WTC11 (cell line): ENCODE measurements at regions not wholly inside any gene's neighbourhood (a gene's known extent, or its start where the extent isn't known, plus 50 kb on each side); places are given as distances from the start of the nearest gene placed in this dataset.
"Not testable (repeated sequence)": the region's sequence is repeated elsewhere in the genome, so short reads cannot be mapped to it uniquely, and the experiment has no call there.

Source experiments
- CREB1 ChIP-seq: sonication (generic); formaldehyde crosslinking; IDR thresholded peaks from 2 replicates; pipeline ENCODE4 v1.8.0; 2023; ENCODE audit warnings: mild to moderate bottlenecking, missing genetic modification reagents
- FOXP1 ChIP-seq: sonication (generic); formaldehyde crosslinking; IDR thresholded peaks from 2 replicates; pipeline ENCODE4 v1.8.0; 2022; ENCODE audit warnings: missing genetic modification reagents, mild to moderate bottlenecking, moderate library complexity, borderline replicate concordance
- HMGA2 ChIP-seq: fragments of 250-450 bp; sonication (Bioruptor Pico); IDR thresholded peaks from 2 replicates; pipeline ENCODE4 v1.4.0; 2021; ENCODE audit warnings: mild to moderate bottlenecking, moderate library complexity
- NFATC4 ChIP-seq: fragments of 250-450 bp; sonication (Bioruptor Pico); IDR thresholded peaks from 2 replicates; pipeline ENCODE4 v1.9.0; 2021; ENCODE audit warnings: mild to moderate bottlenecking
- NFE2L1 ChIP-seq: sonication (generic); formaldehyde crosslinking; IDR thresholded peaks from 2 replicates; pipeline ENCODE4 v1.8.1; 2023; ENCODE audit warnings: missing genetic modification reagents
- SP1 ChIP-seq: sonication (generic); formaldehyde crosslinking; conservative IDR thresholded peaks from 2 replicates; pipeline ENCODE4 v1.8.1; 2022; ENCODE audit warnings: missing genetic modification reagents
- ZBTB21 ChIP-seq: sonication (generic); formaldehyde crosslinking; IDR thresholded peaks from 2 replicates; pipeline ENCODE4 v1.8.1; 2023; ENCODE audit warnings: mild to moderate bottlenecking, missing genetic modification reagents, borderline replicate concordance
- TF ChIP-seq, protein P1 (sequence below): sonication (generic); formaldehyde crosslinking; IDR thresholded peaks from 2 replicates; pipeline ENCODE4 v1.8.0; 2022; ENCODE audit warnings: mild to moderate bottlenecking, missing genetic modification reagents
- TF ChIP-seq, protein P2 (sequence below): fragments of 200-600 bp; IDR thresholded peaks from 2 replicates; pipeline ENCODE4 v1.8.0; 2022; ENCODE audit warnings: antibody characterized with exemption
- TF ChIP-seq, protein P3 (sequence below): sonication (generic); formaldehyde crosslinking; IDR thresholded peaks from 2 replicates; pipeline ENCODE4 v1.8.1; 2022; ENCODE audit warnings: mild to moderate bottlenecking, missing genetic modification reagents, moderate library complexity, borderline replicate concordance
- TF ChIP-seq, protein P4 (sequence below): sonication (generic); formaldehyde crosslinking; IDR thresholded peaks from 2 replicates; pipeline ENCODE4 v1.8.0; 2022; ENCODE audit warnings: mild to moderate bottlenecking, missing genetic modification reagents
- TF ChIP-seq, protein P5 (sequence below): sonication (generic); formaldehyde crosslinking; conservative IDR thresholded peaks from 2 replicates; pipeline ENCODE4 v1.8.1; 2023; ENCODE audit warnings: mild to moderate bottlenecking, low read depth, missing genetic modification reagents, moderate library complexity
- TF ChIP-seq, protein P6 (sequence below): sonication (generic); formaldehyde crosslinking; IDR thresholded peaks from 2 replicates; pipeline ENCODE4 v1.8.1; 2022; ENCODE audit warnings: low read depth, missing genetic modification reagents, borderline replicate concordance

DNA sequence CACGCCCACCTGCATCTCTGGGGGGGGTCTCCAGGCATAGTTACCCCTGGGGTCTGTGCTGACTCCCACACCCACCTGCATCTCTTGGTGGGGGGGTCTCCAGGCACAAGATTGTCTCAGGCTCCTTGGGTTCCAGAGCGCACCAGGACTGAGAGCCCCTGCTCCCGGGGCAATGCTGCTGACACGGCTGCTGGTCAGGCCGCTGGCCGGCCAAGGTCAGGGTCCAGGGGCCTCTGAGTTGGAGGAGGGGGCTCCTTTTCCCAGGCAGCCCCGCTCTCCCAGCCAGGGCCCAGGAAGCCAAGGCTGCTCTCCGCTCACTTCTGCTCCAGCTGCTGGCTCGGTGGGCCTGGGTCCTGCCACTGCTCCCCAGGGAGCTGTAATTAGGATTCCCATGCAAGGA, 77.3 kb upstream of the SFSWAP start:
- TF ChIP-seq, protein P1, sequence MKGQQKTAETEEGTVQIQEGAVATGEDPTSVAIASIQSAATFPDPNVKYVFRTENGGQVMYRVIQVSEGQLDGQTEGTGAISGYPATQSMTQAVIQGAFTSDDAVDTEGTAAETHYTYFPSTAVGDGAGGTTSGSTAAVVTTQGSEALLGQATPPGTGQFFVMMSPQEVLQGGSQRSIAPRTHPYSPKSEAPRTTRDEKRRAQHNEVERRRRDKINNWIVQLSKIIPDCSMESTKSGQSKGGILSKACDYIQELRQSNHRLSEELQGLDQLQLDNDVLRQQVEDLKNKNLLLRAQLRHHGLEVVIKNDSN, result not testable (repeated sequence)
- TF ChIP-seq, protein P2, sequence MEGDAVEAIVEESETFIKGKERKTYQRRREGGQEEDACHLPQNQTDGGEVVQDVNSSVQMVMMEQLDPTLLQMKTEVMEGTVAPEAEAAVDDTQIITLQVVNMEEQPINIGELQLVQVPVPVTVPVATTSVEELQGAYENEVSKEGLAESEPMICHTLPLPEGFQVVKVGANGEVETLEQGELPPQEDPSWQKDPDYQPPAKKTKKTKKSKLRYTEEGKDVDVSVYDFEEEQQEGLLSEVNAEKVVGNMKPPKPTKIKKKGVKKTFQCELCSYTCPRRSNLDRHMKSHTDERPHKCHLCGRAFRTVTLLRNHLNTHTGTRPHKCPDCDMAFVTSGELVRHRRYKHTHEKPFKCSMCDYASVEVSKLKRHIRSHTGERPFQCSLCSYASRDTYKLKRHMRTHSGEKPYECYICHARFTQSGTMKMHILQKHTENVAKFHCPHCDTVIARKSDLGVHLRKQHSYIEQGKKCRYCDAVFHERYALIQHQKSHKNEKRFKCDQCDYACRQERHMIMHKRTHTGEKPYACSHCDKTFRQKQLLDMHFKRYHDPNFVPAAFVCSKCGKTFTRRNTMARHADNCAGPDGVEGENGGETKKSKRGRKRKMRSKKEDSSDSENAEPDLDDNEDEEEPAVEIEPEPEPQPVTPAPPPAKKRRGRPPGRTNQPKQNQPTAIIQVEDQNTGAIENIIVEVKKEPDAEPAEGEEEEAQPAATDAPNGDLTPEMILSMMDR, result not testable (repeated sequence)
- TF ChIP-seq, protein P3, sequence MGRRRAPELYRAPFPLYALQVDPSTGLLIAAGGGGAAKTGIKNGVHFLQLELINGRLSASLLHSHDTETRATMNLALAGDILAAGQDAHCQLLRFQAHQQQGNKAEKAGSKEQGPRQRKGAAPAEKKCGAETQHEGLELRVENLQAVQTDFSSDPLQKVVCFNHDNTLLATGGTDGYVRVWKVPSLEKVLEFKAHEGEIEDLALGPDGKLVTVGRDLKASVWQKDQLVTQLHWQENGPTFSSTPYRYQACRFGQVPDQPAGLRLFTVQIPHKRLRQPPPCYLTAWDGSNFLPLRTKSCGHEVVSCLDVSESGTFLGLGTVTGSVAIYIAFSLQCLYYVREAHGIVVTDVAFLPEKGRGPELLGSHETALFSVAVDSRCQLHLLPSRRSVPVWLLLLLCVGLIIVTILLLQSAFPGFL (CRISPR knock-in tag), result not testable (repeated sequence)
- TF ChIP-seq, protein P4, sequence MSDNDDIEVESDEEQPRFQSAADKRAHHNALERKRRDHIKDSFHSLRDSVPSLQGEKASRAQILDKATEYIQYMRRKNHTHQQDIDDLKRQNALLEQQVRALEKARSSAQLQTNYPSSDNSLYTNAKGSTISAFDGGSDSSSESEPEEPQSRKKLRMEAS, result not testable (repeated sequence)
- not testable (repeated sequence) for TF ChIP-seq ZBTB21 (CRISPR knock-in tag); FOXP1 (CRISPR knock-in tag); NFE2L1 (CRISPR knock-in tag); NFATC4 (CRISPR knock-in tag); SP1; CREB1 (CRISPR knock-in tag); HMGA2 (CRISPR knock-in tag)
- TF ChIP-seq, protein P5, sequence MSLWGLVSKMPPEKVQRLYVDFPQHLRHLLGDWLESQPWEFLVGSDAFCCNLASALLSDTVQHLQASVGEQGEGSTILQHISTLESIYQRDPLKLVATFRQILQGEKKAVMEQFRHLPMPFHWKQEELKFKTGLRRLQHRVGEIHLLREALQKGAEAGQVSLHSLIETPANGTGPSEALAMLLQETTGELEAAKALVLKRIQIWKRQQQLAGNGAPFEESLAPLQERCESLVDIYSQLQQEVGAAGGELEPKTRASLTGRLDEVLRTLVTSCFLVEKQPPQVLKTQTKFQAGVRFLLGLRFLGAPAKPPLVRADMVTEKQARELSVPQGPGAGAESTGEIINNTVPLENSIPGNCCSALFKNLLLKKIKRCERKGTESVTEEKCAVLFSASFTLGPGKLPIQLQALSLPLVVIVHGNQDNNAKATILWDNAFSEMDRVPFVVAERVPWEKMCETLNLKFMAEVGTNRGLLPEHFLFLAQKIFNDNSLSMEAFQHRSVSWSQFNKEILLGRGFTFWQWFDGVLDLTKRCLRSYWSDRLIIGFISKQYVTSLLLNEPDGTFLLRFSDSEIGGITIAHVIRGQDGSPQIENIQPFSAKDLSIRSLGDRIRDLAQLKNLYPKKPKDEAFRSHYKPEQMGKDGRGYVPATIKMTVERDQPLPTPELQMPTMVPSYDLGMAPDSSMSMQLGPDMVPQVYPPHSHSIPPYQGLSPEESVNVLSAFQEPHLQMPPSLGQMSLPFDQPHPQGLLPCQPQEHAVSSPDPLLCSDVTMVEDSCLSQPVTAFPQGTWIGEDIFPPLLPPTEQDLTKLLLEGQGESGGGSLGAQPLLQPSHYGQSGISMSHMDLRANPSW (CRISPR knock-in tag), result not testable (repeated sequence)
- TF ChIP-seq, protein P6, sequence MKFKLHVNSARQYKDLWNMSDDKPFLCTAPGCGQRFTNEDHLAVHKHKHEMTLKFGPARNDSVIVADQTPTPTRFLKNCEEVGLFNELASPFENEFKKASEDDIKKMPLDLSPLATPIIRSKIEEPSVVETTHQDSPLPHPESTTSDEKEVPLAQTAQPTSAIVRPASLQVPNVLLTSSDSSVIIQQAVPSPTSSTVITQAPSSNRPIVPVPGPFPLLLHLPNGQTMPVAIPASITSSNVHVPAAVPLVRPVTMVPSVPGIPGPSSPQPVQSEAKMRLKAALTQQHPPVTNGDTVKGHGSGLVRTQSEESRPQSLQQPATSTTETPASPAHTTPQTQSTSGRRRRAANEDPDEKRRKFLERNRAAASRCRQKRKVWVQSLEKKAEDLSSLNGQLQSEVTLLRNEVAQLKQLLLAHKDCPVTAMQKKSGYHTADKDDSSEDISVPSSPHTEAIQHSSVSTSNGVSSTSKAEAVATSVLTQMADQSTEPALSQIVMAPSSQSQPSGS, result not testable (repeated sequence)
